ENCODE measurements at regions not wholly inside any gene's neighbourhood (a gene's known extent, or its start where the extent isn't known, plus 50 kb on each side); places are given as distances from the start of the nearest gene placed in this dataset.

DNA sequence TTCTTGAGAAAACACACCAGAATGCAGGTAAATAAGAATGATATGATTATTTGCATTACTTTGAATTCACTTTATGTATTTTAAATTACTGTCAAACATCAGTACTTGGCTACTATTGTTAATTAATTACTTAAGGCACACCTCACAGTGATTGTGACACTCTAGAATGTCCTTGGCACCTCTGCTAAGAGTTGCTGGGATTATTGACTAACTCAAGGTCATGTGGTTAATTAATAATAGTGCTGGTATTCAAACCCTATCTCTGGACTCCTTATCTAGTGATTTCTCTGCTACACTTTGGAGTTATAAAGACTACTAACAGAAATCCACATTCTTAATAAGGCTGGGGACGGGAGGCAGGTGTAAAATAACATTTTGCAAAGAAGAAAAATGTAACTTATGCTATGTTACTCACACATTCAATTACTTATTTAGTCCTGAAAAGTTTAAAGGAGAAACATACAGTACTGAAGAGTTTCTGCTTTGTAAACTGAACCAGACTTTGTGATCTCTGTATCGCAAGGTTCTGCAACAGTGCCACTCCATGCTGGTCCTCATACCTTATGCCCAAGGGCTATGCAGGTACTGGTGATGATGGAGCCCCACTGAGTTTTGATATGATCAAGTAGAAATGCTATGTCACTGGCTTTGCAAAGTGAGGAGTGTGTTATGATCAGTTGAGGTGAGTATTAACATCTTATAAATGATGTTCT, 242.7 kb downstream of the MID1IP1 start:
- TF ChIP-seq, protein P1, sequence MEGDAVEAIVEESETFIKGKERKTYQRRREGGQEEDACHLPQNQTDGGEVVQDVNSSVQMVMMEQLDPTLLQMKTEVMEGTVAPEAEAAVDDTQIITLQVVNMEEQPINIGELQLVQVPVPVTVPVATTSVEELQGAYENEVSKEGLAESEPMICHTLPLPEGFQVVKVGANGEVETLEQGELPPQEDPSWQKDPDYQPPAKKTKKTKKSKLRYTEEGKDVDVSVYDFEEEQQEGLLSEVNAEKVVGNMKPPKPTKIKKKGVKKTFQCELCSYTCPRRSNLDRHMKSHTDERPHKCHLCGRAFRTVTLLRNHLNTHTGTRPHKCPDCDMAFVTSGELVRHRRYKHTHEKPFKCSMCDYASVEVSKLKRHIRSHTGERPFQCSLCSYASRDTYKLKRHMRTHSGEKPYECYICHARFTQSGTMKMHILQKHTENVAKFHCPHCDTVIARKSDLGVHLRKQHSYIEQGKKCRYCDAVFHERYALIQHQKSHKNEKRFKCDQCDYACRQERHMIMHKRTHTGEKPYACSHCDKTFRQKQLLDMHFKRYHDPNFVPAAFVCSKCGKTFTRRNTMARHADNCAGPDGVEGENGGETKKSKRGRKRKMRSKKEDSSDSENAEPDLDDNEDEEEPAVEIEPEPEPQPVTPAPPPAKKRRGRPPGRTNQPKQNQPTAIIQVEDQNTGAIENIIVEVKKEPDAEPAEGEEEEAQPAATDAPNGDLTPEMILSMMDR (conservative IDR thresholded peaks at IDR 0.05) = no peak
- H3K27ac ChIP-seq = no peak overlapping the region

DNA sequence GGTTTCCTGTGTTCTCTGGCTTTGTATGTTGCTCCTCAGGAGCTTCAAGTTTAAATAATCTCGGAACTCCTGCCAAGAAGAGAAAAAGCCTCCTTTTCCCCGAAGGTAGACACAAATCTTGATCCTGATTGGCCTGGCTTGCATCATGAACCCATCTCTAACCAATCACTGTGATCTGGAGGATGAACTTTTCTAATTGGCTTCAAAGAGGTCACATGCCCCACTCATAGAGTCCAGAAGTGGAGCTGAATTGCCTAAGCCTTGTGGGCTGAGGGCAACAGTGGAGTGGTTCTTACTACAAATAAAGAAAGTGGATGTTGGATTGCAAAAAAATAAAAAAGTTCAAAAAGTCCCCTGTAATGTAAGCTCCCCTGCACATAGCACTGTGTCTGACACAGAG, 245.9 kb downstream of the MID1IP1 start:
- TF ChIP-seq, protein P1 (conservative IDR thresholded peaks at IDR 0.05) = no peak

DNA sequence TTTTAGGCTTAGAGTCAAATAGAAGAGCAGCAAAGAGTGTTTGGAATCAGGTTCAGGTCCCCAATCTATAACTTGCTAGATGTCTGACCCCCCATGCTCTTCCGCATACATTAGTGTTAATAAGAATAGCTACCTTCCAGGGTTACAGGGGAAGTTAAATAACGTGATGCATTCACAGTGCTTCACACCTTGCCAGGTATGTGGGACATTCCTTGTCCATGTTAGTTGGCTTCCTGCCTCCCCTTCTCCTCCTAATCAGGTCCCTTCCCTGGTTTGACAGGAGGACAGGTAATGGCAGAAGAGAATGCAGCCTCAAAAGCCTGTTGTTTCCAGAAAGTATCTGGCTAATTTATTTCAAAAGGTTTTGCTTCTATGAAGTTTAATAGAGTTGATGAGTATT, 248.7 kb downstream of the MID1IP1 start:
- no peak overlapping the region for H3K27ac ChIP-seq
- TF ChIP-seq, protein P1 (conservative IDR thresholded peaks at IDR 0.05) = no peak

More for the DNA sequence above, 245.9 kb downstream of the MID1IP1 start:
- no peak overlapping the region for H3K27ac ChIP-seq

DNA sequence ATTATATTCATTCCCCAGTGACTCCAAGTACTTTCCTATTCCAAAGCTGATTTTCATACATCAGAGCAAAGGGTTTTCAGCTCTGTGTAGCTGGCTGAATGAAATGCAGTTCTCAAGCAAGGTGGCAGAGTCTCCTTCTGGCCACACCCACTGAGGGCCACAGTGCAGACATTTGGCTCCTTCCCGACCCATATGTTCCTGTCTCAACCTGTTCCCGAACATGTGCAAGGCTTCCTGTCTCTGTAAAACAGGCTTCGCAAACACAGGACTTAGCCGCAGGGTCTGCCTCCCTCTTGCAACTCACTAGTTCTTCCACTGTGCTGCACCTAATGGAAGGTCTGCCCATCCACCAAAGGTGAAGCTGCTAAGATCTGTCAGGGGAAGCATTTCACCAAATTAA, 249.2 kb downstream of the MID1IP1 start:
- no peak overlapping the region for H3K27ac ChIP-seq
- TF ChIP-seq, protein P1 (conservative IDR thresholded peaks at IDR 0.05) = no peak

DNA sequence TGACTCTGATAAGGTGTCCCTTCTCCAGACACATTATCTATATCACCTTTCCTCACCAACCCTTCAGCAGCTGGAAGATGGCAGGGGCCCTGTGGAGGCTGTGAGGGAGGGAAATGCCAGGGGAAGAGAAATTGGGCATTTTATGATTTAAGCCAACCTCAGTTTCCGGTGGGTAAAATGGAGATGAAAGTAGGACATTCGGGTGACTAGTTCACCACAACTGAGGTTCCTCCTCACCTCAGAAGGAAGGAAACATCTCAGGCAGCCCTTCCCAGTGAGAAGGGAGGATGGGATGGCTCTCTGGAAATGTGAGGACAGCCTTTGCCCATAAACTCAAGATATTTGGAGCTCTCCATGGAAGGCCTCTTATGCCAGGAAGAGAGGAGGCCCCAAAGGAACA, 251.5 kb downstream of the MID1IP1 start:
- TF ChIP-seq, protein P1 (conservative IDR thresholded peaks at IDR 0.05) = no peak
- H3K27ac ChIP-seq = no peak overlapping the region

DNA sequence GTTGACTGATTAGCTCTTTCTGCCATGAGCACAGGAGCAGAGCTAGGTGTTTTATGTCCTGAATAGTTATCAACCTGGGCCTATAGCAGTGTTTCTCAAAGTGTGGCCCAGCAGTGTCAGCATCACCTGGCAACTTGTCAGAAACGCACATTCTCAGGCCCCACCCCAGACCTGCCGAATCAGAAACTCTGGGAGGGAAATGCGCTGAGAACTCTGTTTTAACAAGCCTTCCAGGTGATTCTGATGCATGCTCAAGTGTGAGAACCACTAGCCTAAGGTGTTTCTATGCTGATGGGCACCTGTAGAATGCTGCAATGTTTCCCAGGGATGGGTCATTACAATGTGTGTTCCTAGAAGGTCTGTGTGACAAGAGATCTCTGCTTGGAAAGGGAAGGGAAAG, 257.5 kb downstream of the MID1IP1 start:
- TF ChIP-seq, protein P1 (conservative IDR thresholded peaks at IDR 0.05) = no peak
- no peak overlapping the region for H3K27ac ChIP-seq

DNA sequence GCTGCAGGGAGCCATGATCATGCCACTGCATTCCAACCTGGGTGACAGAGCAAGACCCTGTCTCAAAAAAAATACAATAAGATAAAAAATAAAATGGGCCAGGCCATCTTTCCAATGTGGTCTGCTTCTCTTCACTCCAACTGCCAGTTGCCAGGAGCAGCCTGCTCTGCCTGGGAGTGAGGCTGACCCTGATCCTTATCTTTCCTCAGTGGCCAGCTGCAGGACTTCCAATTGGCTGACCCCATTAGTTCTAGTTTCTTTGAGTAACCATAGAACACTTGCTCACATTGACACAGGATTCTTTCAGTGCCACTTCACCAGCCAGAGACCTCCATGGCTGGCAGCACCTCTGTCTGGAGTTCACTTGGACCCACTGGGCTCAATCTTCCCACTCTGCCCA, 258.6 kb downstream of the MID1IP1 start:
- TF ChIP-seq, protein P1 (conservative IDR thresholded peaks at IDR 0.05) = no peak
- no peak overlapping the region for H3K27ac ChIP-seq

Measured in VCaP (cell line).